HPDE6-E6E7 (cell line): ENCODE measurements at regions not wholly inside any gene's neighbourhood (a gene's known extent, or its start where the extent isn't known, plus 50 kb on each side); places are given as distances from the start of the nearest gene placed in this dataset.
"Not testable (repeated sequence)": the region's sequence is repeated elsewhere in the genome, so short reads cannot be mapped to it uniquely, and the experiment has no call there.

Experiments used
- DNase-seq: peaks from one replicate; pipeline ENCODE4 v3.0.0; 2011; ENCODE audit warnings: missing footprints; ENCODE audit errors: extremely low spot score

- DNase-seq = no peak
These were observed 286.2 kb downstream of the TFAP2A start for GRCh38 chr6:10128721-10129120.

GRCh38 chr6:10122164-10122563 is 292.7 kb downstream of the TFAP2A start:
- no peak for DNase-seq

- no peak for DNase-seq
These were observed 301.9 kb downstream of the TFAP2A start for GRCh38 chr6:10112871-10113549.

GRCh38 chr6:10111975-10112374 is 302.9 kb downstream of the TFAP2A start:
- DNase-seq = no peak

GRCh38 chr6:10101551-10102252 is 313.2 kb downstream of the TFAP2A start:
- DNase-seq = no peak

- no peak for DNase-seq
These were observed 315.2 kb downstream of the TFAP2A start for GRCh38 chr6:10099529-10100140.

- DNase-seq = no peak
These were observed 315.9 kb downstream of the TFAP2A start for GRCh38 chr6:10098756-10099528.

- no peak for DNase-seq
These were observed 321.6 kb downstream of the TFAP2A start for GRCh38 chr6:10093282-10093681.

- peak; percentile 81 for DNase-seq
These were observed 330.5 kb downstream of the TFAP2A start for GRCh38 chr6:10084111-10084986.

- DNase-seq = peak; percentile 36
These were observed 332.5 kb downstream of the TFAP2A start for GRCh38 chr6:10082385-10082784.

- DNase-seq = no peak
These were observed 332.9 kb downstream of the TFAP2A start for GRCh38 chr6:10081957-10082356.

- DNase-seq = no peak
These were observed 333.8 kb downstream of the TFAP2A start for GRCh38 chr6:10081075-10081474.

- DNase-seq = no peak
These were observed 334.3 kb downstream of the TFAP2A start for GRCh38 chr6:10080561-10080960.

GRCh38 chr6:10078581-10078980 is 336.3 kb downstream of the TFAP2A start:
- no peak for DNase-seq

- not testable (repeated sequence) for DNase-seq
These were observed 340.1 kb downstream of the TFAP2A start for GRCh38 chr6:10074726-10075125.

GRCh38 chr6:10073341-10073740 is 341.5 kb downstream of the TFAP2A start:
- DNase-seq = no peak

- DNase-seq = no peak
These were observed 343.1 kb downstream of the TFAP2A start for GRCh38 chr6:10071631-10072220.

GRCh38 chr6:10060004-10060403 is 354.9 kb downstream of the TFAP2A start:
- no peak for DNase-seq

- no peak for DNase-seq
These were observed 360.2 kb downstream of the TFAP2A start for GRCh38 chr6:10054672-10055071.

GRCh38 chr6:10051283-10051682 is 363.6 kb downstream of the TFAP2A start:
- DNase-seq = no peak
